GM23248 (cell line): ENCODE measurements at regions not wholly inside any gene's neighbourhood (a gene's known extent, or its start where the extent isn't known, plus 50 kb on each side); places are given as distances from the start of the nearest gene placed in this dataset.
"Not testable (repeated sequence)": the region's sequence is repeated elsewhere in the genome, so short reads cannot be mapped to it uniquely, and the experiment has no call there.

Experiments used
- DNase-seq: peaks from one replicate; pipeline ENCODE4 v3.0.0-alpha.2; 2015
- H2AFZ ChIP-seq: fragments of 200-600 bp; sonication (generic); 2 replicates; pipeline ENCODE4 v1.6.1; 2016; ENCODE audit warnings: antibody characterized with exemption
- H3F3A ChIP-seq: fragments of 200-600 bp; sonication (generic); 2 replicates; pipeline ENCODE4 v1.6.1; 2016; ENCODE audit warnings: mild to moderate bottlenecking, antibody characterized with exemption, mixed run types; ENCODE audit not compliant: insufficient read depth
- H3K27ac ChIP-seq: fragments of 200-600 bp; sonication (generic); 2 replicates; pipeline ENCODE4 v1.5.1; 2016; ENCODE audit warnings: mild to moderate bottlenecking
- H3K27me3 ChIP-seq: fragments of 200-600 bp; sonication (generic); replicated peaks from 2 replicates; pipeline ENCODE4 v1.6.1; 2016; ENCODE audit warnings: mild to moderate bottlenecking; ENCODE audit not compliant: insufficient read depth
- H3K36me3 ChIP-seq: fragments of 200-600 bp; sonication (generic); 2 replicates; pipeline ENCODE4 v1.6.1; 2016; ENCODE audit warnings: low read depth, mild to moderate bottlenecking
- H3K4me1 ChIP-seq: fragments of 200-600 bp; sonication (generic); 2 replicates; pipeline ENCODE4 v1.6.1; 2016; ENCODE audit warnings: mild to moderate bottlenecking; ENCODE audit not compliant: insufficient read depth
- H3K4me2 ChIP-seq: fragments of 200-600 bp; sonication (generic); one replicate; pipeline ENCODE4 v1.6.1; 2016; ENCODE audit warnings: mild to moderate bottlenecking; ENCODE audit not compliant: unreplicated experiment
- H3K4me3 ChIP-seq: fragments of 200-600 bp; sonication (generic); 2 replicates; pipeline ENCODE4 v1.5.1; 2016; ENCODE audit warnings: mild to moderate bottlenecking
- H3K79me2 ChIP-seq: fragments of 200-600 bp; sonication (generic); 2 replicates; pipeline ENCODE4 v1.6.1; 2016; ENCODE audit warnings: mild to moderate bottlenecking; ENCODE audit not compliant: insufficient read depth
- H3K9ac ChIP-seq: fragments of 200-600 bp; sonication (generic); 2 replicates; pipeline ENCODE4 v1.6.1; 2016; ENCODE audit warnings: mild to moderate bottlenecking
- H3K9me2 ChIP-seq: fragments of 200-600 bp; sonication (generic); 2 replicates; pipeline ENCODE4 v1.6.1; 2016; ENCODE audit warnings: mixed run types, mild to moderate bottlenecking, moderate library complexity; ENCODE audit not compliant: insufficient read depth
- H3K9me3 ChIP-seq: fragments of 200-600 bp; sonication (generic); one replicate; pipeline ENCODE4 v1.6.1; 2017; ENCODE audit warnings: low read depth
- H4K20me1 ChIP-seq: fragments of 200-600 bp; sonication (generic); 2 replicates; pipeline ENCODE4 v1.6.0; 2016; ENCODE audit not compliant: insufficient read depth
- EZH2 ChIP-seq: fragments of 200-600 bp; sonication (generic); IDR thresholded peaks from 2 replicates; pipeline ENCODE4 v1.6.1; 2018; ENCODE audit warnings: antibody characterized with exemption, mild to moderate bottlenecking; ENCODE audit not compliant: insufficient read depth, poor library complexity, severe bottlenecking
- EZH2phosphoT487 ChIP-seq: fragments of 200-600 bp; sonication (generic); IDR thresholded peaks from 2 replicates; pipeline ENCODE4 v1.6.1; 2018; ENCODE audit warnings: antibody characterized with exemption, moderate library complexity, mild to moderate bottlenecking, low read depth; ENCODE audit not compliant: insufficient read depth
- WGBS, 2 experiments: methylation state at CpG; one replicate each; pipeline ENCODE4 v1.1.6; 2015 to 2017; ENCODE audit warnings: low lambda C conversion rate in 2 of 2, low coverage in 1 of 2; ENCODE audit errors: missing lambda C conversion rate in 2 of 2; 5-methylcytosine and 5-hydroxymethylcytosine counted together
- in situ Hi-C: fragments of 300-500 bp; cut with MboI; formaldehyde crosslinking; loops from 2 replicates; pipeline ENCODE4 v1.15.0; 2020

DNA sequence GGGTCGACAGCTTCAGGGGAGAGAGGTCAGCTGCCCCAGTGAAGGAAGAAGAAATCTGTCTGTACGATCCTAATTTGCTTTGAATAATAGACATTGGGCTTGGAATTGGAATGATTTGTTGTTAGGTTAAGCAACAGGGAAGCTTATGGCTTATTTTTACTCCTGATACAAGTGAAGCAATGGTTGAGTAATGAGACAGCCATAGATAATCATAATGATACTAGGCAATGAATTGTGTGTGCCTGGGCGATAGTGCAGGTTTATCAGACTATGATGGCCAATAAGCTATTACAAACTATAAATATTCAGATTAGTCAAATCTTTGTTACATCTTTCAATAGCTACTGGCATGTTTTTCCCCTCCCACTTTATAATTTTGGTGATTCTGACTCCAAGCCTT lies 140.9 kb upstream of the CDIN1 start:
- Histone ChIP-seq H3K79me2 (no peaks in the 10 kb centered on the region), H3K4me1 (no peaks in the 10 kb centered on the region), H2AFZ (no peak overlapping the region), H3K9me3 (no peaks in the 10 kb centered on the region), H3K27me3 (no peaks in the 10 kb centered on the region), H4K20me1 (no peaks in the 10 kb centered on the region), H3K36me3 (no peaks in the 10 kb centered on the region), H3K27ac (no peak overlapping the region), H3F3A (no peaks in the 10 kb centered on the region), H3K4me2 (no peak overlapping the region), H3K4me3 (no peak overlapping the region), H3K9ac (no peak overlapping the region), H3K9me2 (no peaks in the 10 kb centered on the region)
- 87 to 90% methylated on average over 3 of the region's 3 CpGs for WGBS, 2 experiments
- in situ Hi-C loops, result no loop called here
- TF ChIP-seq EZH2phosphoT487 (no peak), EZH2 (no peak)
- no peak for DNase-seq

DNA sequence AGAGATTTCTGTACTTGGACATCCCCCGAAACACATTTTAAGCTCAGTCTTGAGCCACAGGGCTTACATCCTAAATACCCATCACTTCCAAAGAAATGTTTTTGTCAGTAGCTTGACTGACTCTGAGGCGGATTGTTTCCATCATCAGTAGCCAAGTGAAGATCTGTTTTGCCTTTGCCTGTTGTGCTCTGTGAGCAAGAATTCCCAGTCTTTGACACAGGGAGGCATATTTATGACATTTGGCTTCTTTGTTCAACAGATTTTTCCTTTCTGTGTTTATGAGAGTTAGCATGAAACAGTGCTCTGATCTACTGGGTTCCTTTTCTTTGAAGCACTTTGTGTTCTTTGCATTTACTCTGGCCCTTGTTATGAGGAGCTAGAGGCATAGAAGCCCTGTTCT lies 132.1 kb upstream of the CDIN1 start:
- Histone ChIP-seq H3K36me3 (no peaks in the 10 kb centered on the region), H3K27me3 (no peaks in the 10 kb centered on the region), H2AFZ (0 out of 2 replicates have a peak overlapping the region, but pooled peaks have one; percentile 76), H3K9ac (no peak overlapping the region), H4K20me1 (no peaks in the 10 kb centered on the region), H3K79me2 (no peaks in the 10 kb centered on the region), H3K4me1 (peaks cover 14% of the 10 kb centered on the region), H3F3A (no peaks in the 10 kb centered on the region), H3K4me3 (no peak overlapping the region), H3K27ac (no peak overlapping the region), H3K9me2 (no peaks in the 10 kb centered on the region), H3K4me2 (no peak overlapping the region), H3K9me3 (no peaks in the 10 kb centered on the region)
- 63 to 78% methylated on average over 2 of the region's 2 CpGs for WGBS, 2 experiments
- DNase-seq, result no peak
- in situ Hi-C loops, result no loop called here
- TF ChIP-seq EZH2 (no peak), EZH2phosphoT487 (no peak)

DNA sequence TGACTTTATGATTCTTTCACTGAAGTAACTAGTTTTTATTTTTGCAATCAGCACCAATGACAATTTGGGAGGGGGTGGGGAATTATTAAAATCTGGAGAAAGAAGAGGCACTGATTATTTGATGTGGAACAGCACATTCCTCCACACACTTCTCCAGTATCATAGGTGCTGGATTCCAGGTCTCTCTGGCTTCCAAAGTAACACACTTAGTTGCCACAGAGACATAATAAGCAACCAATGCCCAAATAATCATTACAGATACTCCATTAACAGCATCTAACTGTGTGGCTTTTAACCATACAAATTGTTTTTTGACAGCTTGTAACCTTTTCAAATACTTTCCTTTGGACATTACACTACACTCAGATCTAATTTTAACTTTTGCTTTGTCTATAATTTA lies 131.0 kb upstream of the CDIN1 start:
- in situ Hi-C loops, result no loop called here
- H3K27ac ChIP-seq, result no peak overlapping the region
- no peaks in the 10 kb centered on the region for H4K20me1 ChIP-seq
- no peaks in the 10 kb centered on the region for H3K9me2 ChIP-seq
- H3K36me3 ChIP-seq, result no peaks in the 10 kb centered on the region
- H3K9me3 ChIP-seq, result no peaks in the 10 kb centered on the region
- no peak for DNase-seq
- H3K27me3 ChIP-seq, result no peaks in the 10 kb centered on the region
- H3F3A ChIP-seq, result no peaks in the 10 kb centered on the region
- H3K9ac ChIP-seq, result no peak overlapping the region
- TF ChIP-seq EZH2 (no peak), EZH2phosphoT487 (no peak)
- peaks cover 14% of the 10 kb centered on the region for H3K4me1 ChIP-seq
- H3K79me2 ChIP-seq, result no peaks in the 10 kb centered on the region
- H3K4me2 ChIP-seq, result no peak overlapping the region
- no peak overlapping the region for H3K4me3 ChIP-seq
- peak overlapping the region; percentile 76 for H2AFZ ChIP-seq

DNA sequence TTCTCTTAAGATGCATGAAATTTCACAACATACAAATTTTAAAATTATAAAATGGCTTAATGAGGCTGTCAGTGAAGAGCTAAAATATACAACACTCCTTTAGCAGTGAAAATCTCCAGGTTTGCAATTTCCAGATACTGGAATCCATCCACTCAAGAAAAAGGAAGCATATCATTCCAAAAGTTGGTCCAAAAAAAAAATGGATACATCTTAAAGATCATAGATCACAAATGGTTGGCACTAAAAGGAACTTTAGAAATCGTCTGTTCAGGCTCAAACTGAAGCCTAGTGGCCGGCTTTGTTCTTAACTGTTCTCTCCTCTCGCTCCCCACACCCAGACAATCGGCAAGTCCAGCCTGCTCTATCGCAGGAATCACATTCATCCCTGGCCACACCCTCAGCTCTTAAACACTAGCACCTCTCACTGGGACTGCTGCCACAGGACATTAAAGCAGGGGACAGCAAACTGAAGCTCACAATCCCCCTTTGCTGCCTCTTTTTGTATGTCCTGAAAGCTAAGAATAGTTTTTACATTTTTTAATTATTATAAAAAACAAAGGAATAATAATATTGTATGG lies 130.3 kb upstream of the CDIN1 start:
- in situ Hi-C loops, result no loop called here
- H3K27ac ChIP-seq, result no peak overlapping the region

DNA sequence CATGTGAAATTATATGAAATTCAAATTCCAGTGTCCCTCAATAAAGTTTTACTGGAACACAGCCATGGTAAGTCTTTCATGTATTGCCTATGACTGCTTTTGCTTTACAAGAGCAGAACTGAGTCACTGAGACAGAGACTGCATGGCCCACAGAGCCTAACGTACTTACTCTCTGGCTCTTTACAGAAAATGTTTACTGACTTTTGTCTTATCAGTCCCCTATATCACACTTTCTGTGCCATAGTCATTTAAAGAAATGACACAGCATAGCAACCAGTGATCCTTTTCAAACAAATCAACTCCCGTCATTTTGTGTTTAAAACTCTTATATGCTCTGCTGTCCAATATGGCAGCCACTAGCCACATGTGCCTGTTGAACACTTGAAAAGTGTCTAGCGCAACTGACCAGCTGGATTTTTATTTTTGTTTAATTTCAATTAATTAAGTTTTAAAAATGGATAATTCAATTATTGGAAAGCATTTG lies 129.7 kb upstream of the CDIN1 start:
- DNase-seq, result peak; percentile 49
- 76% methylated on average over 3 of the region's 3 CpGs for WGBS, 2 experiments

More for the DNA sequence above, 130.3 kb upstream of the CDIN1 start:
- Histone ChIP-seq H3K27me3 (no peaks in the 10 kb centered on the region), H3K9ac (no peak overlapping the region), H3K9me2 (no peaks in the 10 kb centered on the region), H2AFZ (peak overlapping the region; percentile 76), H3K36me3 (no peaks in the 10 kb centered on the region), H3K4me2 (peak overlapping the region; percentile 30), H3K9me3 (no peaks in the 10 kb centered on the region), H3K4me3 (no peak overlapping the region), H3K4me1 (peaks cover 14% of the 10 kb centered on the region), H4K20me1 (no peaks in the 10 kb centered on the region), H3F3A (no peaks in the 10 kb centered on the region), H3K79me2 (no peaks in the 10 kb centered on the region)
- 12 to 13% methylated on average over 5 of the region's 5 CpGs for WGBS, 2 experiments
- TF ChIP-seq EZH2phosphoT487 (no peak), EZH2 (no peak)
- DNase-seq, result peak; percentile 37

DNA sequence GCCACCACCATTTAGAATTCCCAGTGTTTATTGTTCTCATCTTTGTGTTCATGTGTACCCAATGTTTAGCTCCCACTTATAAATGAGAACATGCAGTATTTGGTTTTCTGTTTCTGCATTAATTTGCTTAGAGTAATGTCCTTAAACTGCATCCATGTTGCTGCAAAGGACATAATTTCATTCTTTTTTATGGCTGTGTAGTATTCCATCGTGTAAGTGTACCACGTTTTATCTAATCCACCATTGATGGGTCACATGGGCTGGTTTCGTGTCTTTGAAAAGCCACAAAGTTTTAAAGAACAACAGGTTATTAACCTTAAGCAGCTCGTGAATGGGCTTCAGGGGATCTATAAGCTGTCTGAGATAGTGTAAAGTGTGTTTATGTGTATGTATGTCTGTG lies 125.2 kb upstream of the CDIN1 start:
- H3K9ac ChIP-seq, H4K20me1 ChIP-seq, H3K27me3 ChIP-seq, H2AFZ ChIP-seq, H3K36me3 ChIP-seq, DNase-seq, H3K9me3 ChIP-seq, H3K79me2 ChIP-seq, H3K9me2 ChIP-seq, H3F3A ChIP-seq, H3K4me1 ChIP-seq, H3K4me3 ChIP-seq, H3K27ac ChIP-seq, in situ Hi-C loops, H3K4me2 ChIP-seq: not testable (repeated sequence)
- WGBS, 2 experiments, result 81 to 84% methylated on average over 4 of the region's 4 CpGs

More for the DNA sequence above, 129.7 kb upstream of the CDIN1 start:
- Histone ChIP-seq H4K20me1 (no peaks in the 10 kb centered on the region), H3K9me2 (no peaks in the 10 kb centered on the region), H3F3A (no peaks in the 10 kb centered on the region), H3K36me3 (no peaks in the 10 kb centered on the region), H3K9me3 (no peaks in the 10 kb centered on the region), H3K27ac (no peak overlapping the region), H3K4me3 (no peak overlapping the region), H3K79me2 (no peaks in the 10 kb centered on the region), H3K27me3 (no peaks in the 10 kb centered on the region), H2AFZ (0 out of 2 replicates have a peak overlapping the region, but pooled peaks have one; percentile 76), H3K9ac (no peak overlapping the region), H3K4me2 (no peak overlapping the region), H3K4me1 (peaks cover 14% of the 10 kb centered on the region)
- in situ Hi-C loops, result no loop called here
- TF ChIP-seq EZH2phosphoT487 (no peak), EZH2 (no peak)
